IPS-18a (cell line): ENCODE measurements at regions not wholly inside any gene's neighbourhood (a gene's known extent, or its start where the extent isn't known, plus 50 kb on each side); places are given as distances from the start of the nearest gene placed in this dataset.

ENCODE experiments used
- H3K27ac ChIP-seq: one replicate; pipeline ENCODE4 v1.5.1; 2013; ENCODE audit warnings: low read length
- H3K27me3 ChIP-seq: one replicate; pipeline ENCODE4 v1.6.1; 2013; ENCODE audit warnings: mild to moderate bottlenecking, low read length; ENCODE audit not compliant: control insufficient read depth, insufficient read depth
- H3K36me3 ChIP-seq: one replicate; pipeline ENCODE4 v1.6.1; 2013; ENCODE audit warnings: low read depth, low read length; ENCODE audit not compliant: control insufficient read depth
- H3K4me1 ChIP-seq: one replicate; pipeline ENCODE4 v1.6.1; 2013; ENCODE audit warnings: low read depth, low read length; ENCODE audit not compliant: control insufficient read depth
- H3K4me3 ChIP-seq: one replicate; pipeline ENCODE4 v1.5.1; 2013; ENCODE audit warnings: low read length
- H3K9ac ChIP-seq: one replicate; pipeline ENCODE4 v1.6.1; 2013; ENCODE audit warnings: mild to moderate bottlenecking, low read length, moderate library complexity
- H3K9me3 ChIP-seq: one replicate; pipeline ENCODE4 v1.6.1; 2013; ENCODE audit warnings: low read depth, low read length; ENCODE audit not compliant: control insufficient read depth

- no peaks in the 10 kb centered on the region for H3K36me3 ChIP-seq
- H3K9ac ChIP-seq = no peak overlapping the region
- no peaks in the 10 kb centered on the region for H3K27me3 ChIP-seq
- no peak overlapping the region for H3K4me3 ChIP-seq
- H3K4me1 ChIP-seq = no peaks in the 10 kb centered on the region
- no peak overlapping the region for H3K27ac ChIP-seq
- no peaks in the 10 kb centered on the region for H3K9me3 ChIP-seq
These were observed 650.1 kb downstream of the SLC4A3 start for GRCh38 chr2:220277445-220277975.

GRCh38 chr2:220278022-220278421 is 650.6 kb downstream of the SLC4A3 start:
- Histone ChIP-seq H3K27me3 (no peaks in the 10 kb centered on the region), H3K4me1 (no peaks in the 10 kb centered on the region), H3K4me3 (no peak overlapping the region), H3K9me3 (no peaks in the 10 kb centered on the region), H3K9ac (no peak overlapping the region), H3K36me3 (no peaks in the 10 kb centered on the region), H3K27ac (no peak overlapping the region)

GRCh38 chr2:220279372-220279771 is 651.9 kb downstream of the SLC4A3 start:
- Histone ChIP-seq H3K9ac (no peak overlapping the region), H3K27me3 (no peaks in the 10 kb centered on the region), H3K4me1 (no peaks in the 10 kb centered on the region), H3K9me3 (no peaks in the 10 kb centered on the region), H3K36me3 (no peaks in the 10 kb centered on the region), H3K27ac (no peak overlapping the region), H3K4me3 (no peak overlapping the region)

- H3K27me3 ChIP-seq = no peaks in the 10 kb centered on the region
- H3K36me3 ChIP-seq = no peaks in the 10 kb centered on the region
- no peak overlapping the region for H3K4me3 ChIP-seq
- H3K4me1 ChIP-seq = no peaks in the 10 kb centered on the region
- H3K9me3 ChIP-seq = no peaks in the 10 kb centered on the region
- H3K9ac ChIP-seq = no peak overlapping the region
- H3K27ac ChIP-seq = no peak overlapping the region
These were observed 652.4 kb downstream of the SLC4A3 start for GRCh38 chr2:220279840-220280239.

GRCh38 chr2:220280736-220281135 is 653.3 kb downstream of the SLC4A3 start:
- no peaks in the 10 kb centered on the region for H3K9me3 ChIP-seq
- H3K4me3 ChIP-seq = no peak overlapping the region
- H3K4me1 ChIP-seq = no peaks in the 10 kb centered on the region
- H3K27ac ChIP-seq = no peak overlapping the region
- no peaks in the 10 kb centered on the region for H3K36me3 ChIP-seq
- no peak overlapping the region for H3K9ac ChIP-seq
- no peaks in the 10 kb centered on the region for H3K27me3 ChIP-seq

GRCh38 chr2:220281771-220282170 is 654.3 kb downstream of the SLC4A3 start:
- no peak overlapping the region for H3K4me3 ChIP-seq
- no peak overlapping the region for H3K27ac ChIP-seq
- no peaks in the 10 kb centered on the region for H3K4me1 ChIP-seq
- H3K27me3 ChIP-seq = no peaks in the 10 kb centered on the region
- no peak overlapping the region for H3K9ac ChIP-seq
- H3K9me3 ChIP-seq = no peaks in the 10 kb centered on the region
- H3K36me3 ChIP-seq = no peaks in the 10 kb centered on the region

GRCh38 chr2:220282236-220282635 is 654.8 kb downstream of the SLC4A3 start:
- H3K27me3 ChIP-seq = no peaks in the 10 kb centered on the region
- H3K9me3 ChIP-seq = no peaks in the 10 kb centered on the region
- H3K4me3 ChIP-seq = no peak overlapping the region
- no peak overlapping the region for H3K9ac ChIP-seq
- no peak overlapping the region for H3K27ac ChIP-seq
- H3K36me3 ChIP-seq = no peaks in the 10 kb centered on the region
- no peaks in the 10 kb centered on the region for H3K4me1 ChIP-seq

- Histone ChIP-seq H3K27me3 (no peaks in the 10 kb centered on the region), H3K4me1 (no peaks in the 10 kb centered on the region)
These were observed 666.5 kb downstream of the SLC4A3 start for GRCh38 chr2:220293966-220294365.

GRCh38 chr2:220296174-220296573 is 668.7 kb downstream of the SLC4A3 start:
- Histone ChIP-seq H3K4me1 (no peaks in the 10 kb centered on the region), H3K27me3 (no peaks in the 10 kb centered on the region), H3K36me3 (no peaks in the 10 kb centered on the region)

More at GRCh38 chr2:220293966-220294365, 666.5 kb downstream of the SLC4A3 start:
- no peak overlapping the region for H3K27ac ChIP-seq
- no peak overlapping the region for H3K4me3 ChIP-seq
- H3K36me3 ChIP-seq = no peaks in the 10 kb centered on the region
- H3K9me3 ChIP-seq = no peaks in the 10 kb centered on the region
- H3K9ac ChIP-seq = no peak overlapping the region

GRCh38 chr2:220297093-220297492 is 669.7 kb downstream of the SLC4A3 start:
- no peaks in the 10 kb centered on the region for H3K4me1 ChIP-seq
- no peak overlapping the region for H3K4me3 ChIP-seq
- H3K9ac ChIP-seq = no peak overlapping the region
- H3K9me3 ChIP-seq = no peaks in the 10 kb centered on the region
- no peak overlapping the region for H3K27ac ChIP-seq
- H3K27me3 ChIP-seq = no peaks in the 10 kb centered on the region
- no peaks in the 10 kb centered on the region for H3K36me3 ChIP-seq

More at GRCh38 chr2:220296174-220296573, 668.7 kb downstream of the SLC4A3 start:
- Histone ChIP-seq H3K4me3 (no peak overlapping the region), H3K27ac (no peak overlapping the region), H3K9me3 (no peaks in the 10 kb centered on the region), H3K9ac (no peak overlapping the region)

- Histone ChIP-seq H3K9me3 (no peaks in the 10 kb centered on the region), H3K27ac (no peak overlapping the region), H3K27me3 (no peaks in the 10 kb centered on the region), H3K9ac (no peak overlapping the region), H3K4me1 (no peaks in the 10 kb centered on the region), H3K36me3 (no peaks in the 10 kb centered on the region), H3K4me3 (no peak overlapping the region)
These were observed 673.4 kb downstream of the SLC4A3 start for GRCh38 chr2:220300806-220301205.

- H3K9me3 ChIP-seq = no peaks in the 10 kb centered on the region
- H3K4me1 ChIP-seq = no peaks in the 10 kb centered on the region
- H3K27me3 ChIP-seq = no peaks in the 10 kb centered on the region
- H3K27ac ChIP-seq = no peak overlapping the region
- no peaks in the 10 kb centered on the region for H3K36me3 ChIP-seq
- H3K4me3 ChIP-seq = no peak overlapping the region
- no peak overlapping the region for H3K9ac ChIP-seq
These were observed 675.3 kb downstream of the SLC4A3 start for GRCh38 chr2:220302756-220303155.
